Upper lobe of left lung (tissue), 4 donors: ENCODE measurements at regions not wholly inside any gene's neighbourhood (a gene's known extent, or its start where the extent isn't known, plus 50 kb on each side); places are given as distances from the start of the nearest gene placed in this dataset.

Experiments
- CTCF ChIP-seq, 6 experiments: fragments of 450-650 bp in 4 of 6; fragments of 200-600 bp in 2 of 6; sonication (generic) in 2 of 6; IDR thresholded peaks; one replicate each; pipeline ENCODE4 v1.5.1; 2016 to 2019; ENCODE audit warnings: antibody characterized with exemption in 6 of 6
- EP300 ChIP-seq, 4 donors: sonication (generic); formaldehyde crosslinking; IDR thresholded peaks; one replicate each; pipeline ENCODE4 v1.5.1; 2017; ENCODE audit warnings: antibody characterized with exemption in 4 of 4, control low read depth in 2 of 4
- POLR2AphosphoS5 ChIP-seq, 2 donors: sonication (generic); formaldehyde crosslinking; IDR thresholded peaks; one replicate each; pipeline ENCODE4 v1.5.1; 2017; ENCODE audit warnings: antibody characterized with exemption in 2 of 2

GRCh38 chr5:147081311-147081764 is 153.5 kb upstream of the STK32A start:
- no peak for TF ChIP-seq EP300 (IDR thresholded peaks at IDR 0.05)
- no peak for TF ChIP-seq CTCF (IDR thresholded peaks at IDR 0.05)
- no peak for TF ChIP-seq POLR2AphosphoS5 (IDR thresholded peaks at IDR 0.05)
